OCI-LY7 (cell line): ENCODE measurements at regions not wholly inside any gene's neighbourhood (a gene's known extent, or its start where the extent isn't known, plus 50 kb on each side); places are given as distances from the start of the nearest gene placed in this dataset.

Experiments
- BruUV-seq: library from RNA; stranded (reverse); fragments of 400-500 nt; replicated peaks from 2 replicates; lab custom pipeline; 2021; lab: Mats Ljungman, UMichigan
- CTCF ChIA-PET: fragments of 300-600 bp; sonication (Branson Sonifier 250); formaldehyde crosslinking; loops from one replicate; lab custom pipeline; 2022; ENCODE audit warnings: antibody characterized with exemption; ENCODE audit not compliant: unreplicated experiment; lab: Charles Lee
- POLR2A ChIA-PET: fragments of 300-600 bp; sonication (Branson Sonifier 250); formaldehyde crosslinking; loops from one replicate; lab custom pipeline; 2022; ENCODE audit warnings: antibody characterized with exemption; lab: Charles Lee
- DNase-seq: peaks from one replicate; pipeline ENCODE4 v3.0.0-alpha.2; 2015; ENCODE audit warnings: low spot score
- H2AFZ ChIP-seq: fragments of 200-600 bp; sonication (generic), shearing (Covaris generic); 2 replicates; pipeline ENCODE4 v1.6.1; 2014; ENCODE audit warnings: mild to moderate bottlenecking, antibody characterized with exemption, low read length, moderate library complexity
- H3K27ac ChIP-seq: fragments of 200-600 bp; sonication (generic); 2 replicates; pipeline ENCODE4 v1.5.1; 2014; ENCODE audit warnings: mixed run types, low read depth, mild to moderate bottlenecking, moderate library complexity, low read length, inconsistent platforms; ENCODE audit not compliant: poor library complexity, severe bottlenecking
- H3K36me3 ChIP-seq: fragments of 200-600 bp; sonication (generic); 2 replicates; pipeline ENCODE4 v1.6.1; 2014; ENCODE audit warnings: mild to moderate bottlenecking, antibody characterized with exemption, low read length, moderate library complexity, mixed read lengths; ENCODE audit not compliant: insufficient read depth
- H3K4me1 ChIP-seq: fragments of 200-600 bp; sonication (generic); 2 replicates; pipeline ENCODE4 v1.5.1; 2014; ENCODE audit warnings: mild to moderate bottlenecking, low read length; ENCODE audit not compliant: insufficient read depth, poor library complexity, severe bottlenecking
- H3K4me2 ChIP-seq: fragments of 200-600 bp; sonication (generic); 2 replicates; pipeline ENCODE4 v1.6.1; 2014; ENCODE audit warnings: mild to moderate bottlenecking, low read length
- H3K4me3 ChIP-seq: fragments of 200-600 bp; sonication (generic); 2 replicates; pipeline ENCODE4 v1.5.1; 2014; ENCODE audit warnings: mild to moderate bottlenecking, low read depth, low read length; ENCODE audit not compliant: poor library complexity, severe bottlenecking
- H3K79me2 ChIP-seq: fragments of 200-600 bp; sonication (generic); 2 replicates; pipeline ENCODE4 v1.6.1; 2016; ENCODE audit warnings: low read depth, mild to moderate bottlenecking, low read length, moderate library complexity, mixed read lengths; ENCODE audit not compliant: insufficient read depth
- H3K9me2 ChIP-seq: fragments of 200-600 bp; sonication (generic); 2 replicates; pipeline ENCODE4 v1.6.1; 2016; ENCODE audit warnings: mild to moderate bottlenecking, low read length, mixed read lengths; ENCODE audit not compliant: insufficient read depth
- H3K9me3 ChIP-seq: fragments of 200-600 bp; sonication (generic); 2 replicates; pipeline ENCODE4 v1.6.1; 2014; ENCODE audit warnings: mild to moderate bottlenecking, mixed run types, low read length, mixed read lengths
- H4K20me1 ChIP-seq: fragments of 200-600 bp; sonication (generic); 2 replicates; pipeline ENCODE4 v1.6.1; 2014; ENCODE audit warnings: mild to moderate bottlenecking, antibody characterized with exemption, low read length, moderate library complexity, mixed read lengths; ENCODE audit not compliant: insufficient read depth
- EZH2phosphoT487 ChIP-seq: fragments of 200-600 bp; sonication (generic); IDR thresholded peaks from 2 replicates; pipeline ENCODE4 v1.6.1; 2018; ENCODE audit warnings: low read depth, borderline replicate concordance, mild to moderate bottlenecking, mixed run types, antibody characterized with exemption, low read length, moderate library complexity, mixed read lengths
- intact Hi-C: fragments of 100-400 bp; cut with micrococcal nuclease; formaldehyde crosslinking; loops from one replicate; pipeline ENCODE4 v1.10.0; 2022; ENCODE audit not compliant: unreplicated experiment
- TF ChIP-seq, protein P1 (sequence below): fragments of 200-600 bp; sonication (generic); conservative IDR thresholded peaks from 2 replicates; pipeline ENCODE4 v1.5.1; 2014; ENCODE audit warnings: mild to moderate bottlenecking, antibody characterized with exemption, low read length, moderate library complexity, mixed read lengths

GRCh38 chr1:221933814-221934213 is 191.9 kb upstream of the DUSP10 start:
- H3K27ac ChIP-seq, result no peak overlapping the region
- H3K36me3 ChIP-seq, result no peaks in the 10 kb centered on the region

GRCh38 chr1:221926441-221926840 is 184.6 kb upstream of the DUSP10 start:
- no peaks in the 10 kb centered on the region for H4K20me1 ChIP-seq
- no peak overlapping the region for H3K4me2 ChIP-seq
- H2AFZ ChIP-seq, result no peak overlapping the region
- no peaks in the 10 kb centered on the region for H3K4me1 ChIP-seq
- no peak for TF ChIP-seq EZH2phosphoT487
- TF ChIP-seq, protein P1, sequence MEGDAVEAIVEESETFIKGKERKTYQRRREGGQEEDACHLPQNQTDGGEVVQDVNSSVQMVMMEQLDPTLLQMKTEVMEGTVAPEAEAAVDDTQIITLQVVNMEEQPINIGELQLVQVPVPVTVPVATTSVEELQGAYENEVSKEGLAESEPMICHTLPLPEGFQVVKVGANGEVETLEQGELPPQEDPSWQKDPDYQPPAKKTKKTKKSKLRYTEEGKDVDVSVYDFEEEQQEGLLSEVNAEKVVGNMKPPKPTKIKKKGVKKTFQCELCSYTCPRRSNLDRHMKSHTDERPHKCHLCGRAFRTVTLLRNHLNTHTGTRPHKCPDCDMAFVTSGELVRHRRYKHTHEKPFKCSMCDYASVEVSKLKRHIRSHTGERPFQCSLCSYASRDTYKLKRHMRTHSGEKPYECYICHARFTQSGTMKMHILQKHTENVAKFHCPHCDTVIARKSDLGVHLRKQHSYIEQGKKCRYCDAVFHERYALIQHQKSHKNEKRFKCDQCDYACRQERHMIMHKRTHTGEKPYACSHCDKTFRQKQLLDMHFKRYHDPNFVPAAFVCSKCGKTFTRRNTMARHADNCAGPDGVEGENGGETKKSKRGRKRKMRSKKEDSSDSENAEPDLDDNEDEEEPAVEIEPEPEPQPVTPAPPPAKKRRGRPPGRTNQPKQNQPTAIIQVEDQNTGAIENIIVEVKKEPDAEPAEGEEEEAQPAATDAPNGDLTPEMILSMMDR, result no peak
- no peak overlapping the region for H3K27ac ChIP-seq
- no peaks in the 10 kb centered on the region for H3K9me3 ChIP-seq
- no peak for DNase-seq
- H3K79me2 ChIP-seq, result no peaks in the 10 kb centered on the region
- ChIA-PET CTCF (no interaction called here), POLR2A (interaction anchor here (0.6 kb wide), 1 partner anchor 70 kb away, joined by 3 read pairs; no protein-coding TSS in a partner anchor)
- intact Hi-C loops, result no loop called here
- no peak overlapping the region for H3K4me3 ChIP-seq
- BruUV-seq, result no TSS peak
- no peaks in the 10 kb centered on the region for H3K9me2 ChIP-seq
- no peaks in the 10 kb centered on the region for H3K36me3 ChIP-seq

More at GRCh38 chr1:221933814-221934213, 191.9 kb upstream of the DUSP10 start:
- intact Hi-C loops, result no loop called here
- no peak overlapping the region for H3K4me3 ChIP-seq
- no peaks in the 10 kb centered on the region for H3K9me2 ChIP-seq
- no peaks in the 10 kb centered on the region for H3K9me3 ChIP-seq
- no TSS peak for BruUV-seq
- H3K79me2 ChIP-seq, result no peaks in the 10 kb centered on the region
- ChIA-PET POLR2A (no interaction called here), CTCF (no interaction called here)
- DNase-seq, result no peak
- no peak for TF ChIP-seq EZH2phosphoT487
- TF ChIP-seq, protein P1, result no peak
- no peaks in the 10 kb centered on the region for H3K4me1 ChIP-seq
- no peak overlapping the region for H3K4me2 ChIP-seq
- no peak overlapping the region for H2AFZ ChIP-seq
- H4K20me1 ChIP-seq, result no peaks in the 10 kb centered on the region

DNA sequence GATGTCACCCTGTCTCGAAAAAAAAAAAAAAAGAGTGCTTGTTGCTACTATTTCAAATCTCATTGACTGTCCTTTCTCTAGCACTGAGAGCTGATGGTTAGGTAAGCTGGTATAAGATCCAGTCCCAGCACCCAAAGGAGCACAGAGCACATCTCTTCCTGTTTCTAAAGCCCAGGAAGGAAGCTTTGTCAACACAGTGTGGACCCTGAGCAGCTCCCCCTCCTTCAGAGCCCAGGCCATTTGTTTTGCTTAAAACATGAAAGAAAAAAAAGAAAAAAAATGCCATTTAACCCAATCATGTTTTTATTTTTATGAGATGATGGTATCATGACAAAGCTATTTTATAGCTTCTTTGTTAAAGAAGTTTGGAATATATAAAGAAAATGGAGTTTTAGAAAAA is 184.1 kb upstream of the DUSP10 start:
- no peaks in the 10 kb centered on the region for H3K9me2 ChIP-seq
- no peaks in the 10 kb centered on the region for H4K20me1 ChIP-seq
- POLR2A ChIA-PET, result interaction anchor here (0.5 to 0.6 kb wide), 2 partner anchors 37 to 70 kb away, joined by 3 read pairs; no protein-coding TSS in a partner anchor
- H3K36me3 ChIP-seq, result no peaks in the 10 kb centered on the region
- no TSS peak for BruUV-seq
- CTCF ChIA-PET, result no interaction called here
- no peak overlapping the region for H3K4me3 ChIP-seq
- H3K4me2 ChIP-seq, result no peak overlapping the region
- intact Hi-C loops, result no loop called here
- no peak overlapping the region for H3K27ac ChIP-seq
- no peak overlapping the region for H2AFZ ChIP-seq
- no peaks in the 10 kb centered on the region for H3K79me2 ChIP-seq
- no peak for TF ChIP-seq EZH2phosphoT487
- TF ChIP-seq, protein P1, result no peak
- no peaks in the 10 kb centered on the region for H3K9me3 ChIP-seq
- H3K4me1 ChIP-seq, result no peaks in the 10 kb centered on the region
- DNase-seq, result no peak
